Lower leg skin (tissue), 3 donors: ENCODE measurements at regions not wholly inside any gene's neighbourhood (a gene's known extent, or its start where the extent isn't known, plus 50 kb on each side); places are given as distances from the start of the nearest gene placed in this dataset.

ENCODE experiments used
- POLR2A ChIP-seq, 2 donors: fragments of 450-650 bp; IDR thresholded peaks; one replicate each; pipeline ENCODE4 v1.6.1; 2016 to 2017; ENCODE audit warnings: antibody characterized with exemption in 2 of 2, mild to moderate bottlenecking in 1 of 2, moderate library complexity in 1 of 2
- TF ChIP-seq, protein P1 (sequence below), 3 donors: fragments of 450-650 bp; IDR thresholded peaks; one replicate each; pipeline ENCODE4 v1.5.1; 2016; ENCODE audit warnings: antibody characterized with exemption in 3 of 3, mild to moderate bottlenecking in 3 of 3, moderate library complexity in 2 of 3

GRCh38 chr3:30988769-30989168, 94.3 kb upstream of the GADL1 start:
- TF ChIP-seq, protein P1, sequence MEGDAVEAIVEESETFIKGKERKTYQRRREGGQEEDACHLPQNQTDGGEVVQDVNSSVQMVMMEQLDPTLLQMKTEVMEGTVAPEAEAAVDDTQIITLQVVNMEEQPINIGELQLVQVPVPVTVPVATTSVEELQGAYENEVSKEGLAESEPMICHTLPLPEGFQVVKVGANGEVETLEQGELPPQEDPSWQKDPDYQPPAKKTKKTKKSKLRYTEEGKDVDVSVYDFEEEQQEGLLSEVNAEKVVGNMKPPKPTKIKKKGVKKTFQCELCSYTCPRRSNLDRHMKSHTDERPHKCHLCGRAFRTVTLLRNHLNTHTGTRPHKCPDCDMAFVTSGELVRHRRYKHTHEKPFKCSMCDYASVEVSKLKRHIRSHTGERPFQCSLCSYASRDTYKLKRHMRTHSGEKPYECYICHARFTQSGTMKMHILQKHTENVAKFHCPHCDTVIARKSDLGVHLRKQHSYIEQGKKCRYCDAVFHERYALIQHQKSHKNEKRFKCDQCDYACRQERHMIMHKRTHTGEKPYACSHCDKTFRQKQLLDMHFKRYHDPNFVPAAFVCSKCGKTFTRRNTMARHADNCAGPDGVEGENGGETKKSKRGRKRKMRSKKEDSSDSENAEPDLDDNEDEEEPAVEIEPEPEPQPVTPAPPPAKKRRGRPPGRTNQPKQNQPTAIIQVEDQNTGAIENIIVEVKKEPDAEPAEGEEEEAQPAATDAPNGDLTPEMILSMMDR (IDR thresholded peaks at IDR 0.05): no peak
- TF ChIP-seq POLR2A (IDR thresholded peaks at IDR 0.05): no peak
